ENCODE measurements at regions not wholly inside any gene's neighbourhood (a gene's known extent, or its start where the extent isn't known, plus 50 kb on each side); places are given as distances from the start of the nearest gene placed in this dataset.

DNA sequence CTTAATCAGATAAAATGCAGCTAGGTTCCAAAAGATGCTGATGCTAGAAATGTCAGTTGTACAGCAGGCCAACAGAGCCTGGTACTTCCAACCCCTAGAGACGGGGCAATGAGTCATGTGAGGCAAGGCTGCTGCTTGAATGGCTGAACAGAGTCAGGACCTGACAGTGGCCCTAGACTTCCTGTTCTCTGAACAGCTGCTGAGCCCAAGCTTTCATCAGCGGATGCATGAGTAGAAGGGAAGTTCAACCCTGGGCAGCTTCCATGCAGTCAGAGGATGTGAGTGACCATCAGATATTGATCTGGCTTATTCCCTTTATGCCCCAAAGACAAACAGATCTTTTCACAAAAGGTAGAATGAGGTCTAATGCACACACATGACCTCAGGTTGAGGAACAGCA is 282.9 kb upstream of the COL8A1 start:
- TF ChIP-seq, protein P1, sequence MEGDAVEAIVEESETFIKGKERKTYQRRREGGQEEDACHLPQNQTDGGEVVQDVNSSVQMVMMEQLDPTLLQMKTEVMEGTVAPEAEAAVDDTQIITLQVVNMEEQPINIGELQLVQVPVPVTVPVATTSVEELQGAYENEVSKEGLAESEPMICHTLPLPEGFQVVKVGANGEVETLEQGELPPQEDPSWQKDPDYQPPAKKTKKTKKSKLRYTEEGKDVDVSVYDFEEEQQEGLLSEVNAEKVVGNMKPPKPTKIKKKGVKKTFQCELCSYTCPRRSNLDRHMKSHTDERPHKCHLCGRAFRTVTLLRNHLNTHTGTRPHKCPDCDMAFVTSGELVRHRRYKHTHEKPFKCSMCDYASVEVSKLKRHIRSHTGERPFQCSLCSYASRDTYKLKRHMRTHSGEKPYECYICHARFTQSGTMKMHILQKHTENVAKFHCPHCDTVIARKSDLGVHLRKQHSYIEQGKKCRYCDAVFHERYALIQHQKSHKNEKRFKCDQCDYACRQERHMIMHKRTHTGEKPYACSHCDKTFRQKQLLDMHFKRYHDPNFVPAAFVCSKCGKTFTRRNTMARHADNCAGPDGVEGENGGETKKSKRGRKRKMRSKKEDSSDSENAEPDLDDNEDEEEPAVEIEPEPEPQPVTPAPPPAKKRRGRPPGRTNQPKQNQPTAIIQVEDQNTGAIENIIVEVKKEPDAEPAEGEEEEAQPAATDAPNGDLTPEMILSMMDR (IDR thresholded peaks at IDR 0.05; ENCODE audit: insufficient read depth, low read length, poor library complexity, severe bottlenecking), result no peak
- no peak for TF ChIP-seq EZH2phosphoT487 (conservative IDR thresholded peaks at IDR 0.05; ENCODE audit: low read length)

All from SU-DHL-6 (cell line).